ENCODE measurements at regions not wholly inside any gene's neighbourhood (a gene's known extent, or its start where the extent isn't known, plus 50 kb on each side); places are given as distances from the start of the nearest gene placed in this dataset.

GRCh38 chr6:91611190-91611589 lies 1024.3 kb upstream of the MAP3K7 start:
- TF ChIP-seq CEBPB (IDR thresholded peaks at IDR 0.05) (no peak), EP300 (IDR thresholded peaks at IDR 0.05) (no peak), CTCF (IDR thresholded peaks at IDR 0.05) (no peak), NPAS2 (CRISPR knock-in tag; IDR thresholded peaks at IDR 0.05; ENCODE audit: borderline replicate concordance) (no peak), PBX3 (IDR thresholded peaks at IDR 0.05) (no peak), BHLHE40 (IDR thresholded peaks at IDR 0.05; ENCODE audit: low read depth, low read length) (no peak), MAX (IDR thresholded peaks at IDR 0.05) (no peak), CHD4 (IDR thresholded peaks at IDR 0.05; ENCODE audit: borderline replicate concordance) (no peak), POLR2A (IDR thresholded peaks at IDR 0.05; ENCODE audit: low read length) (no peak), HDAC2 (IDR thresholded peaks at IDR 0.05) (no peak), ZNF302 (CRISPR knock-in tag; IDR thresholded peaks at IDR 0.05) (no peak)
